NCI-H128 (cell line): ENCODE measurements at regions not wholly inside any gene's neighbourhood (a gene's known extent, or its start where the extent isn't known, plus 50 kb on each side); places are given as distances from the start of the nearest gene placed in this dataset.

Source experiments
- DNase-seq: peaks from one replicate; lab custom pipeline; 2025; ENCODE audit not compliant: unreplicated experiment; lab: John Stamatoyannopoulos, UW

DNA sequence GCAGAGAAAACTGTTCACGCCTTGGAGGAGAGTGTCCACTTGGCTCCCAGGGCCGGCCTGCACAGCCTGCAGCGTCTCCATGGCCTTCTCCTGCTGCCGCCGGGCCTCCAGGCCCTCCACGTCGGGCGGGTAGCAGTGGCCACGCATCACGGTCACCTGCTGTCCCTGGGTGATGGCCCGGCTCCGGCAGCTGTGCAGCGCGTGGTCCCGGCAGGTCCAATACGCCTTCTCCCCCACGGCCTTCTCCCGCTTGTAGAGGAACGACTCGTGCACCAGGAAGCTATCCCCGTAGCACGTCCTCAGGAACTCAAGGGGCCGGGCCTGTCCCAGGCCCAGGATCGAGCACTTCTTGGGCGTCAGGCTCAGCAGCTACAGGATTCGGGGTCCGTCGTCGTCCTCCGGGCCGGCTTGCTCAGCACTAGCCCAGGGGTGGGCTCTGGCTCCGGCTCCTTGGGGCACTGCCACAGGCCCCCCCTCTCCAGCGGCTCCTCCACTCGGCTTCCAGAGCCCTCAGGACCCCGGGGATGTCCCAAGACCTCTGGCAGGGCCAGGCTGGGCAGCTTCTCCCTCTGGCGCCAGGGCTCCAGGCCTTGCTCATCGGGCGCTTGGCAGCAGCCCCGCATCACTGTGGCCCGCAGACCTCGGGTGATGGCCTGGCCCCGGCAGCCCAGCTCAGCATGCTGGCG is 83.6 kb upstream of the FXR1 start:
- no peak for DNase-seq

DNA sequence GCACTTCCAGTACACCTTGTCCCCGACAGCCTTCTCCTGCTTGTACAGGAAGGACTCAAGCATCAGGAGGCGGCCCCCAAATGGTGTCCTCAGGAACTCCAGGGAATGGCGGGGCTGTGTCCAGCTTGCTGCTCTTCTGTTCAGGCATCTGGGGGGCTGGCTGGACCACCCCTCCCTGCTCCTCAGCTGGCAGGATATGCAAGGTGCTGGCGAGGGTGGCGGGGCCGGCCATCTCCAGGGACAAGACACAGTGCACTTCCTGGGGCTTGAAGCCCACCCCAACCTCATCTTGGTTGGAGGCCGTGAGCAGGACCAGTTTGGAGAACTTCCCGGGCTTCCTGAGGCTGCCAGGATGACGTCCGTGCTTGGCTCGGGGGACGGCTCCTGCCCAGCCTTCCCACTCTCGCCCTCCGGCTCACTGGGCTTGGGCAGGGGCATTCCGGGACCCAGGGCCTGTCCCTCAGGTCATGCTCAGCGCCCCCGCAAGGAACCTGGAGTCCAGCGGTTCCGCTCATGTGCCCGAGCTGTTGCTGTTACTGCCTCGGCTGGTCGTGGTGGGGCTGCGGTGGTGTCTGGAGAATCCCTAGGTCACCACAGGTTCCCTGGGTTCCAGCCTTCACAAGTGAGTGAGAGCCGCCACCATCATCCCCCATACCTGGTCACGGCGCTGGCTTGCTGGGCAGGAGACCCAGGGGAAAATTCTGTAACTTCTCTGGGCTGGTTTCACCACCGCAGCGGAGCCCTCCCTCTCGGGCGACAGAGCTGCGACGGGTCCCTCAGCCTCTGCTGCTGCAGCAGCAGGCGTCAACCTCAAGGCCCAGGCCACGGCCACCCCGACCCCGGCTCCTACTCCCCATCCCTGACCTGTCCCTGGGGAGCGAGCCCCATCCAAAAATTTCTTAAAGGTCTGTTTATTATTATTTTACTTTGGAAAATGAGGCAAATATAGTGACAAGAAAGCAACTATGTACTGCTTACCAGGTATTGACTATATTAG is 82.8 kb upstream of the FXR1 start:
- no peak for DNase-seq

DNA sequence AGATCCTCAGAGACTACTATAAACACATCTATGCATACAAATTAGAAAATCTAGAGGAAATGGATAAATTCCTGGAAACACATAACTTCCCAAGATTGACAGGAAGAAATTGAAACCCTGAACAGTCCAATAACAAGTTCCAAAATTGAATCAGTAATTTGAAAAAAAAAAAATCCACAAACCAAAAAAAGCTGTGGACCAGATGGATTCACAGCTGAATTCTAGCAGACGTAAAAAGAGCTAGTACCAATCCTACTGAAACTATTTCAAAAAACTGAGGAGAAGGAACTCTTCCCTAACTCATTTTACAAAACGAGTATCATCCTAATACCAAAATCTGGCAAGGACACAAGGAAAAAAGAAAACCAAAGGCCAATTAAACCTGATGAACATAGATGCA is 77.0 kb upstream of the FXR1 start:
- no peak for DNase-seq

DNA sequence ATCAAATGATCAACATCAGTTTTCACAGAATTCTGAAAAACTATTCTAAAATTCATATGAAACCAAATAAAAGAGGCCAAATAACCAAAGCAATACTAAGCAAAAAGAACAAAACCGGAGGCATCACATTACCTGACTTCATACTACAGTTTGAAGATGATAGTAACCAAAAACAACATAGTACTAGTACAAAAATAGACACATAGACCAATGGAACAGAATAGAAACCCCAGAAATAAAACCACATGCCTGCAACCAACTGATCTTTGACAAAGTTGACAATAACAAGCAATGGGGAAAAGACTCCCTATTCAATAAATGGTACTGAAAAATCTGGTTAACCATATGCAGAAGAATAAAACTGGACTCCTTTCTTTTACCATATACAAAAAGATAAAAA is 75.7 kb upstream of the FXR1 start:
- DNase-seq, result no peak

DNA sequence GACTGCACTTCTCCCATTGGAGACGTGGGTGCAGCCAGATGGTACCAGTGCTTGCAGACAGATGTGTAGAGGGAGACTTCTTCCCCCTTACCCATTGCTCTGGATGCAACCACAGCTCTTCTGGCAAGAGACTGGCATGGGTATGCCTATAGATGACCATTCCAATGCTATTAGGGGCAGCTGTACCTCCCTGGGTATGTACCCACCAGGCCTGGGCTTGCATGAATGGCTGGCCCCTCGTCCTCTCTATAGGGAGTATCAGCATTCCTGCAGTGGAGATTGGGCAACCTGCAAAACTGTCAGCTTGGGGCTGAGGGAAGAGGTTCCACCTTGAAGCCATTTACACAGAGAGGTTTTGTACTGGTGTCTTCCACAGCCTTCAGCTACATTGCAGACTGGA is 57.6 kb upstream of the FXR1 start:
- no peak for DNase-seq

DNA sequence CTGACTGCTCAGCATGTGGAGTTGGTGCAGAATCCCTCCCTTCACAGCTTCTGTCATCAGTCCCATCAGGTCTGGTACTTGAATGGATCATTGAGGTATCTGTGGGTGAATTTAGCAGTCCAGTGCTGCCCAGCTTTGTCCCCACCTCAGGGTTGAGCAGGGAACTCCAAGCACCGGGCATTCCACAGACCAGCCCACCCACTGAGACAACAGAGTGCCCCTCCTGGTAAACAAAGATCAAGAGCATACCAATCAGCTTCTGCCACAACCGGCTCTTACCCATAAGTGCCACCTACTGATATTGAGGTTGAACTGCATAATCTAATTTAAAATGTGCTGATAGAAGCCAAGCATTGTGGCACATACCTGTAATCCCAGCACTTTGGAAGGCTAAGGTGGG is 57.1 kb upstream of the FXR1 start:
- DNase-seq, result no peak

DNA sequence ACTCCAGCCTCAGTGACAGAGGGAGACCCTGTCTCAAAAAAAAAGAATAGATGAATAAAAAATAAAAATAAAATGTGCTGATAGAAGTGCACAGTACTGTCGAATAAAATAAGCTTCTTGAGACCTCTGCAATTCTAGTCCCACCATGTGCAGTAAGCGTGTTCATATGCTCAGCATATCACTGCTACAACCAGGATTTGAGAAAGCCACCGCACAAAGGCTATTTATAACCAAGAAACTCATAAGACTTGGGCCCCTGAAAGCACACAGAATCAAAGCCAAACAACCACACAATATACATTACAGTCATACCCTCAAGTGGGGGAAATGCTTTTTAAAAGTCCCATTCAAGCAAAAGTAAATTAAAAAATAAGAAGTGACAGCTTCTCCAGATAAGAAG is 56.5 kb upstream of the FXR1 start:
- DNase-seq, result no peak

DNA sequence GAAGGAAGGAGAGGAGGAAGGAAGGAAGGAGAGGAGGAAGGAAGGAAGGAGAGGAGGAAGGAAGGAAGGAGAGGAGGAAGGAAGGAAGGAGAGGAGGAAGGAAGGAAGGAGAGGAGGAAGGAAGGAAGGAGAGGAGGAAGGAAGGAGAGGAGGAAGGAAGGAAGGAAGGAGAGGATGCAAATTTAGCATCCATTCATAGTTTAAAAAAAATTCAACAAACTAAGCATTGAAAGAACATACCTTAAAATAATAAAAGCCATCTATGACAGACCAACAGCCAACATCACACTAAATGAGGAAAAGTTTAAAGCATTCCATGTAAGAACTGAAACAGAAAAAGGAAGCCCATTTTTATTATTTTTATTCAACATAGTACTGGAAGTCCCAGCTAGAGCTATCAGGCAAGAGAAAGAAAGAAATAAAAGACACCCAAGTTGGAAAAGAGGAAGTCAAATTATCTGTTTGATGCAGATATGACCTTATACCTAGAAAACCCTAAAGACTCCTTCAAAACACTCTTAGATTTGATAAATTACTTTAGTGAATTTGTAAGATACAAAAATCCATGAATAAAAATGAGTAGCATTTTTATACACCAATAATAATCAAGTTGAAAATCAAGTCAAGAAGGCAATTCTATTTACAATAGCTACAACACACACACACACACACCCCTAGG is 52.2 kb upstream of the FXR1 start:
- no peak for DNase-seq
